ENCODE measurements at regions not wholly inside any gene's neighbourhood (a gene's known extent, or its start where the extent isn't known, plus 50 kb on each side); places are given as distances from the start of the nearest gene placed in this dataset.

DNA sequence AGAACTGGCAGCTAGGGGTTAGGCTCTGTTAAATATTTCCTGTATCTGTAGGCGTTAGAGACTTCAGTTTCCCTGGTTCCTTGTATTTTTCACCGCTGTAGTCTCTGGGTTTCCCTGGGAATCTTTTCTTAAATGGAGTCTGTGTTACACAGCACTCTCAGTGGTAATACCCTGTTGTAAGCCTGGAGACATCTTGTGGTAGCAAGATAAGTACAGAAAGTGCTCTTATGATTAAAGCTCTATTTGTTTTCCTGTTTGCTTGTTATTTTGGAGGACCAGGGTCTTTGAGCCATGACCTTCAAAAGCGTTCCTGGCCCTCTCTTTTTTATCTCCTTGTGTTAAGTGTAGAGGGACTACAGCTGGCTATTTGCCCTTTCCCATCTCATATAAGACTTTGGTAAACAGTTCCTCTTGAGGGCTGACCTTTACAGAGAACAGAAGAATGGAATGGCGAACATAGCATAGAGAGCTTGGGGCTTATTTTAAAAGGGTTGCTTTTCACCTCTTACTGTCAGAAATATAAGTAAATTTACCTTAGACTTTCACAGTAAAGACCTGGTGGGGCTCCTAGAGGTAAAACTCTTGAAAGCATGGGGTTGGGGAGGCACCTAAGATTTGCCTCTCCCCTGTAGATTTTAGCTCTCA is 782.5 kb downstream of the FAT4 start:
- TF ChIP-seq EP300 (IDR thresholded peaks at IDR 0.05): no peak
- TF ChIP-seq, protein P1, sequence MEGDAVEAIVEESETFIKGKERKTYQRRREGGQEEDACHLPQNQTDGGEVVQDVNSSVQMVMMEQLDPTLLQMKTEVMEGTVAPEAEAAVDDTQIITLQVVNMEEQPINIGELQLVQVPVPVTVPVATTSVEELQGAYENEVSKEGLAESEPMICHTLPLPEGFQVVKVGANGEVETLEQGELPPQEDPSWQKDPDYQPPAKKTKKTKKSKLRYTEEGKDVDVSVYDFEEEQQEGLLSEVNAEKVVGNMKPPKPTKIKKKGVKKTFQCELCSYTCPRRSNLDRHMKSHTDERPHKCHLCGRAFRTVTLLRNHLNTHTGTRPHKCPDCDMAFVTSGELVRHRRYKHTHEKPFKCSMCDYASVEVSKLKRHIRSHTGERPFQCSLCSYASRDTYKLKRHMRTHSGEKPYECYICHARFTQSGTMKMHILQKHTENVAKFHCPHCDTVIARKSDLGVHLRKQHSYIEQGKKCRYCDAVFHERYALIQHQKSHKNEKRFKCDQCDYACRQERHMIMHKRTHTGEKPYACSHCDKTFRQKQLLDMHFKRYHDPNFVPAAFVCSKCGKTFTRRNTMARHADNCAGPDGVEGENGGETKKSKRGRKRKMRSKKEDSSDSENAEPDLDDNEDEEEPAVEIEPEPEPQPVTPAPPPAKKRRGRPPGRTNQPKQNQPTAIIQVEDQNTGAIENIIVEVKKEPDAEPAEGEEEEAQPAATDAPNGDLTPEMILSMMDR (IDR thresholded peaks at IDR 0.05): no peak
- TF ChIP-seq POLR2AphosphoS5 (IDR thresholded peaks at IDR 0.05): no peak
- TF ChIP-seq POLR2A (IDR thresholded peaks at IDR 0.05): no peak
